ENCODE measurements at regions not wholly inside any gene's neighbourhood (a gene's known extent, or its start where the extent isn't known, plus 50 kb on each side); places are given as distances from the start of the nearest gene placed in this dataset.
"Not testable (repeated sequence)": the region's sequence is repeated elsewhere in the genome, so short reads cannot be mapped to it uniquely, and the experiment has no call there.

GRCh38 chr9:117919538-117919937 is 215.3 kb downstream of the TLR4 start:
- H3K4me1 Mint-ChIP-seq (ENCODE audit: low read depth) = no peaks in the 10 kb centered on the region
- no peak for ATAC-seq
- H3K27me3 Mint-ChIP-seq (ENCODE audit: low read depth) = no peaks in the 10 kb centered on the region
- no peak overlapping the region for H3K27ac Mint-ChIP-seq
- CTCF ChIA-PET = no interaction called here
- DNase-seq = no peak
- no peaks in the 10 kb centered on the region for H3K36me3 Mint-ChIP-seq (ENCODE audit: low read depth)
- POLR2A ChIA-PET = no interaction called here
- no peaks in the 10 kb centered on the region for H3K9me3 Mint-ChIP-seq (ENCODE audit: insufficient read depth)
- no peak overlapping the region for H3K4me3 Mint-ChIP-seq

DNA sequence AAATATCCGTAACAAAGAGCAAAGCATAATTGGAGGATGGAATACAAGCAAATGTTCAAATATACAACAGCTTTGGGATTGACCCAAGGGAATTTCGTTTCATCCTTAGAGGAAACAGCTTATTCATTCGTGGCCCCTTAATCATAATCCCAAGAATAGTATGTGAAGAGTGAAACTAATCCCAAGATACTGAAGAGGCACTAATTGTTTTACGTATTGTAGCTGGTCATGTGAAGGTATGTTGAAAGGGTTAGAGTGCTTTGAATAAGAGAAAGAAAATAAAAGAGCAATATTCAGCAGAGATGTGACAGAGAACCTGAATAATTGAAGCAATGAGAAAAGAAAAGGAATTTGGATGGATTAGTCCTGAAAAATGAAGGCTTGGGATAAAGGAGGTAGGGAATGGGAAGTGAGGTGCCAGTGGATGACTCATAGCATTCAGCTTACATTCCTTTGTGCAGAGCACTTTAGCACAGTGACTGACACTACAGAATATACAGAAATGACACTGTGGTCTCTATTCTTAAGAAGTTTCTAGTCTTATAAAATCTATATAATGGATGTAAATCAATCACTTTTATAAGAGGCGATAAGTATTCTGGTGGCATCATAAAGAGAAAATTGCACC is 221.9 kb downstream of the TLR4 start:
- Mint-ChIP-seq H3K36me3 (ENCODE audit: low read depth) (no peaks in the 10 kb centered on the region), H3K4me3 (no peak overlapping the region), H3K9me3 (ENCODE audit: insufficient read depth) (no peaks in the 10 kb centered on the region), H3K27me3 (ENCODE audit: low read depth) (peaks cover 2% of the 10 kb centered on the region), H3K27ac (no peak overlapping the region), H3K4me1 (ENCODE audit: low read depth) (no peaks in the 10 kb centered on the region)
- POLR2A ChIA-PET = no interaction called here
- DNase-seq (no peak), ATAC-seq (no peak)
- CTCF ChIA-PET = no interaction called here

DNA sequence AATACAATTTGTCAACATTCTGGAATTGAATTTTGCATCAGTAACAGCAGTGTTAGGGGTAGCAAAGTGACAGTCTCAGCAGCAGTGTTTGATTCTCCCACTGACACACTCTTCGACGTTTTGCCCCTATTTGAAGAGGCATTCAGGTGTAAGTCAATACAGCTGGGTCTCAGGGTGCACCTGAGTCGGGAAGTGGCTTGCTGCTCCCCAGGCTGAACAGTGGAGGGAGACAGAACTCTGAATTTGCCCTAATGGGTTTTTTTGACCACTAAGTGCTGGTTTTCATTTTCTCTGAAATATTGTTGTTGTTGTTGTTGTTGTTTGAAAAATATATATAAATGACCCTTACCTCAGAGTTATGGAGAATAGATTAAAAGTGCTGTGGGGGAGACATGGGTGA is 223.2 kb downstream of the TLR4 start:
- H3K4me1 Mint-ChIP-seq (ENCODE audit: low read depth) = no peaks in the 10 kb centered on the region
- H3K27ac Mint-ChIP-seq = no peak overlapping the region
- ATAC-seq (no peak), DNase-seq (no peak)
- CTCF ChIA-PET = no interaction called here
- no peak overlapping the region for H3K4me3 Mint-ChIP-seq
- POLR2A ChIA-PET = no interaction called here
- H3K9me3 Mint-ChIP-seq (ENCODE audit: insufficient read depth) = no peaks in the 10 kb centered on the region
- peaks cover 2% of the 10 kb centered on the region for H3K27me3 Mint-ChIP-seq (ENCODE audit: low read depth)
- no peaks in the 10 kb centered on the region for H3K36me3 Mint-ChIP-seq (ENCODE audit: low read depth)

DNA sequence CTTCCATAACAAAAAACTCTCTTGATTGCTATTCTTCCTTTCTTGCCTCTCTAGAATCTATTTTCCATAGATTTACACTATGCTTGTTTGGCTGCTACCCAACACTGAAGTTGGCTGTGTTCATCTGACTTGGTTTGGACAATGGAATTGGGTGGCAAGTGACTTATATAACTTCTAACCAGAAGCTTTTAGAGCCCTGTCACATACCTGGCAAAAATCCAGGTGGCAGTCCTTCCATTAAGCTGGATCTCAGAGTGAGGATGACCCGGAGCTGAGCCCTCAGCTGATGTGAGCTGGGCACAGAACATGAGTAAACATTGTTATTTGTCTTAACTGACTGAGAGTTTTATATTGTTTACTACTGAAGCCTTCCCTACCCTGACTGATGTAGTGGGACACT is 225.7 kb downstream of the TLR4 start:
- ATAC-seq = no peak
- ChIA-PET CTCF (no interaction called here), POLR2A (no interaction called here)
- no peaks in the 10 kb centered on the region for H3K4me1 Mint-ChIP-seq (ENCODE audit: low read depth)
- H3K9me3 Mint-ChIP-seq (ENCODE audit: insufficient read depth) = no peaks in the 10 kb centered on the region
- no peak overlapping the region for H3K27ac Mint-ChIP-seq
- H3K27me3 Mint-ChIP-seq (ENCODE audit: low read depth) = peaks cover 2% of the 10 kb centered on the region
- DNase-seq = no peak
- no peak overlapping the region for H3K4me3 Mint-ChIP-seq
- no peaks in the 10 kb centered on the region for H3K36me3 Mint-ChIP-seq (ENCODE audit: low read depth)

- DNase-seq = no peak
- no peaks in the 10 kb centered on the region for H3K9me3 Mint-ChIP-seq (ENCODE audit: insufficient read depth)
- H3K27ac Mint-ChIP-seq = no peak overlapping the region
- H3K4me1 Mint-ChIP-seq (ENCODE audit: low read depth) = no peaks in the 10 kb centered on the region
- CTCF ChIA-PET = no interaction called here
- no peak overlapping the region for H3K4me3 Mint-ChIP-seq
- no peak for ATAC-seq
- no peaks in the 10 kb centered on the region for H3K36me3 Mint-ChIP-seq (ENCODE audit: low read depth)
- peaks cover 2% of the 10 kb centered on the region for H3K27me3 Mint-ChIP-seq (ENCODE audit: low read depth)
- POLR2A ChIA-PET = no interaction called here
Observed at GRCh38 chr9:117932585-117932984, 228.4 kb downstream of the TLR4 start.

- no peak overlapping the region for H3K4me3 Mint-ChIP-seq
- no peak for DNase-seq
- ChIA-PET CTCF (no interaction called here), POLR2A (no interaction called here)
- no peak for ATAC-seq
- no peaks in the 10 kb centered on the region for H3K4me1 Mint-ChIP-seq (ENCODE audit: low read depth)
- no peaks in the 10 kb centered on the region for H3K27me3 Mint-ChIP-seq (ENCODE audit: low read depth)
- no peaks in the 10 kb centered on the region for H3K9me3 Mint-ChIP-seq (ENCODE audit: insufficient read depth)
- H3K36me3 Mint-ChIP-seq (ENCODE audit: low read depth) = no peaks in the 10 kb centered on the region
- H3K27ac Mint-ChIP-seq = no peak overlapping the region
Observed at GRCh38 chr9:117936185-117937130, 232.3 kb downstream of the TLR4 start.

GRCh38 chr9:117938086-117938485 is 233.9 kb downstream of the TLR4 start:
- no peak overlapping the region for H3K27ac Mint-ChIP-seq
- ATAC-seq (no peak), DNase-seq (no peak)
- no peaks in the 10 kb centered on the region for H3K4me1 Mint-ChIP-seq (ENCODE audit: low read depth)
- H3K36me3 Mint-ChIP-seq (ENCODE audit: low read depth) = no peaks in the 10 kb centered on the region
- H3K27me3 Mint-ChIP-seq (ENCODE audit: low read depth) = no peaks in the 10 kb centered on the region
- H3K9me3 Mint-ChIP-seq (ENCODE audit: insufficient read depth) = no peaks in the 10 kb centered on the region
- ChIA-PET POLR2A (no interaction called here), CTCF (no interaction called here)
- no peak overlapping the region for H3K4me3 Mint-ChIP-seq

GRCh38 chr9:117938896-117939295 is 234.7 kb downstream of the TLR4 start:
- Mint-ChIP-seq H3K4me1 (ENCODE audit: low read depth) (no peaks in the 10 kb centered on the region), H3K27me3 (ENCODE audit: low read depth) (no peaks in the 10 kb centered on the region), H3K9me3 (ENCODE audit: insufficient read depth) (no peaks in the 10 kb centered on the region), H3K4me3 (no peak overlapping the region), H3K27ac (no peak overlapping the region), H3K36me3 (ENCODE audit: low read depth) (no peaks in the 10 kb centered on the region)
- ATAC-seq (no peak), DNase-seq (no peak)
- POLR2A ChIA-PET = no interaction called here
- CTCF ChIA-PET = no interaction called here

- H3K4me1 Mint-ChIP-seq (ENCODE audit: low read depth); ATAC-seq; POLR2A ChIA-PET; H3K4me3 Mint-ChIP-seq; DNase-seq; CTCF ChIA-PET; H3K27me3 Mint-ChIP-seq (ENCODE audit: low read depth); H3K36me3 Mint-ChIP-seq (ENCODE audit: low read depth); H3K27ac Mint-ChIP-seq; H3K9me3 Mint-ChIP-seq (ENCODE audit: insufficient read depth): not testable (repeated sequence)
Observed at GRCh38 chr9:117944750-117945149, 240.5 kb downstream of the TLR4 start.

- Mint-ChIP-seq H3K36me3 (ENCODE audit: low read depth) (no peaks in the 10 kb centered on the region), H3K4me3 (no peak overlapping the region), H3K27ac (no peak overlapping the region), H3K9me3 (ENCODE audit: insufficient read depth) (no peaks in the 10 kb centered on the region), H3K27me3 (ENCODE audit: low read depth) (no peaks in the 10 kb centered on the region), H3K4me1 (ENCODE audit: low read depth) (no peaks in the 10 kb centered on the region)
- no peak for DNase-seq
- POLR2A ChIA-PET = no interaction called here
- no peak for ATAC-seq
- CTCF ChIA-PET = no interaction called here
Observed at GRCh38 chr9:117945286-117945685, 241.1 kb downstream of the TLR4 start.

DNA sequence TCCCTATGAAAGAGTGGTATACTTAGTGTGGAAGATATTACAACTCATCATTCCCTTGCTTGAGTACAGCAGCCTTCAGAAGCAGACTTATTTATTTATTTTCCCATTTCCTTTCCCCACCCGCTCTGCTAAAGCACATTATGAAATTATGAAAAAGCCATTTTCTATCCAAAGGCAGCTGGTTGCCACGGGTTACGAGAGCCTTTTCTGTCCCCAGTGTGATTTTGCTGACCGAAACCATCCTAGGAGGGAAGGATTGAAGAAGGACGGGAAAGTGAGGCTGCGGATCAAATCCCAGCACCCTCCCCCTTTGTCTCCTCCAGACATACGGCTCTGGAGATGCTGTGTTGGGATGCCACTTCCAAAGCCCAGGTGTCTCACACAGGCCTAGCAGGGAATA is 246.9 kb downstream of the TLR4 start:
- Mint-ChIP-seq H3K4me1 (ENCODE audit: low read depth) (no peaks in the 10 kb centered on the region), H3K27me3 (ENCODE audit: low read depth) (no peaks in the 10 kb centered on the region), H3K36me3 (ENCODE audit: low read depth) (no peaks in the 10 kb centered on the region), H3K27ac (no peak overlapping the region), H3K9me3 (ENCODE audit: insufficient read depth) (no peaks in the 10 kb centered on the region), H3K4me3 (no peak overlapping the region)
- CTCF ChIA-PET = no interaction called here
- ATAC-seq (no peak), DNase-seq (no peak)
- POLR2A ChIA-PET = no interaction called here

- Mint-ChIP-seq H3K27ac (no peak overlapping the region), H3K4me3 (no peak overlapping the region), H3K27me3 (ENCODE audit: low read depth) (no peaks in the 10 kb centered on the region), H3K4me1 (ENCODE audit: low read depth) (no peaks in the 10 kb centered on the region), H3K9me3 (ENCODE audit: insufficient read depth) (no peaks in the 10 kb centered on the region), H3K36me3 (ENCODE audit: low read depth) (no peaks in the 10 kb centered on the region)
- ChIA-PET CTCF (no interaction called here), POLR2A (no interaction called here)
- DNase-seq = no peak
- ATAC-seq = no peak
Observed at GRCh38 chr9:117952581-117952980, 248.4 kb downstream of the TLR4 start.

DNA sequence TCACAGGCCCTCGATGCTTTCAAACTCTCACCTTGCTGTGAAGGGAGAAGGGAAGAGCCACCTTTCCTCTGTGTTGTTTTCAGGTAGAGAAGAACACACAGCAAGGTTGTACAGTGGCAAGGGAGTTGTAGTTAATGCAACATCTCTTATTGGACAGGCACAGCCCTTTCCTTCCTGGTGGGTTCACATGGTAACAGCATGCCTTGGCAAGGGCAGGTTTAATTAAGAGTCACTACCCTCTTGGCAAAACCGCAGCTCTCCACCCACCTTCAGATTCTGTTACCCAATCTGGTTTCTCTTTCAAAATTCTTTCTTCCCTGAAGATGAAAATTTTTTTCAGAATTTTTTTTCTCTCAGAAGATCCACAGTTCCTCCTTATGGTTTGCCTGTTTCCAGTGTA is 253.1 kb downstream of the TLR4 start:
- POLR2A ChIA-PET = no interaction called here
- Mint-ChIP-seq H3K27ac (no peak overlapping the region), H3K27me3 (ENCODE audit: low read depth) (no peaks in the 10 kb centered on the region), H3K4me1 (ENCODE audit: low read depth) (no peaks in the 10 kb centered on the region), H3K4me3 (no peak overlapping the region), H3K9me3 (ENCODE audit: insufficient read depth) (no peaks in the 10 kb centered on the region), H3K36me3 (ENCODE audit: low read depth) (no peaks in the 10 kb centered on the region)
- CTCF ChIA-PET = no interaction called here
- DNase-seq = no peak
- ATAC-seq = no peak

Measured in activated CD8-positive, alpha-beta T cell treated with anti-CD3 and anti-CD28 coated beads, Interleukin-2, amount 10 ng/mL, durations not matched to agents 7 days and 5 days (primary cell).